HCT116 (cell line): ENCODE measurements at regions not wholly inside any gene's neighbourhood (a gene's known extent, or its start where the extent isn't known, plus 50 kb on each side); places are given as distances from the start of the nearest gene placed in this dataset.

Experiments
- ATAC-seq: fragments of 200-7000 bp; cut with Tn5 transposase; 2 replicates; pipeline ENCODE4 v1.9.1; 2020; ENCODE audit warnings: mild to moderate bottlenecking, moderate library complexity
- BruUV-seq: library from RNA; stranded (reverse); fragments of 400-500 nt; replicated peaks from 2 replicates; lab custom pipeline; 2021; lab: Mats Ljungman, UMichigan
- CTCF ChIA-PET: fragments of 300-600 bp; sonication (Branson Sonifier 250); formaldehyde crosslinking; loops from one replicate; lab custom pipeline; 2021; ENCODE audit warnings: antibody characterized with exemption; lab: Charles Lee
- POLR2A ChIA-PET: fragments of 300-600, 350-600 bp; sonication (Branson Sonifier 250); formaldehyde crosslinking; loops from one replicate; lab custom pipeline; 2021; ENCODE audit warnings: antibody characterized with exemption; lab: Charles Lee
- RAD21 ChIA-PET, 2 experiments: fragments of 300-600 bp; sonication (Branson Sonifier 250); formaldehyde crosslinking; loops; one replicate each; lab custom pipeline; 2023; ENCODE audit warnings: low total read pairs in 2 of 2; ENCODE audit not compliant: uncharacterized antibody in 2 of 2, unreplicated experiment in 2 of 2, low non-redundant PET in 1 of 2; lab: Charles Lee
- DNase-seq: peaks from one replicate; pipeline ENCODE4 v3.0.0-alpha.2; 2010; ENCODE audit warnings: low read depth, low spot score
- H2AFZ ChIP-seq: fragments of 200-600 bp; shearing (Covaris generic), sonication (generic); 2 replicates; pipeline ENCODE4 v1.6.1; 2017; ENCODE audit warnings: low read depth, mixed run types, mixed read lengths, antibody characterized with exemption, low read length; ENCODE audit not compliant: poor library complexity, severe bottlenecking
- H3K27ac ChIP-seq: 2 replicates; pipeline ENCODE4 v1.5.1; 2012; ENCODE audit warnings: low read depth, low read length
- H3K27me3 ChIP-seq: fragments of 200-600 bp; sonication (generic); 2 replicates; pipeline ENCODE4 v1.6.1; 2016; ENCODE audit warnings: mixed run types, low read length, mixed read lengths; ENCODE audit not compliant: insufficient read depth
- H3K36me3 ChIP-seq, 2 experiments: fragments of 200-500 bp in 1 of 2; fragments of 200-600 bp in 1 of 2; sonication (Bioruptor generic) in 1 of 2; sonication (generic) in 1 of 2; 2 replicates each; pipeline versions ENCODE4 v1.5.1 to v1.6.1; 2014 to 2016; ENCODE audit warnings: low read length in 2 of 2, inconsistent platforms in 1 of 2, mixed read lengths in 1 of 2, mixed run types in 1 of 2; ENCODE audit not compliant: insufficient read depth in 2 of 2, control insufficient read depth in 1 of 2
- H3K4me1 ChIP-seq, 2 experiments: fragments of 200-600 bp in 1 of 2; sonication (generic) in 1 of 2; 2 replicates each; pipeline versions ENCODE4 v1.5.1 to v1.6.1; 2012 to 2017; ENCODE audit warnings: low read length in 2 of 2, inconsistent platforms in 1 of 2, mild to moderate bottlenecking in 1 of 2, mixed read lengths in 1 of 2, mixed run types in 1 of 2, moderate library complexity in 1 of 2; ENCODE audit not compliant: insufficient read depth in 2 of 2, control insufficient read depth in 1 of 2
- H3K4me2 ChIP-seq: fragments of 200-600 bp; sonication (generic); 2 replicates; pipeline ENCODE4 v1.6.1; 2017; ENCODE audit warnings: mixed run types, low read length, mixed read lengths
- H3K4me3 ChIP-seq, 2 experiments: fragments of 200-600 bp in 1 of 2; sonication (generic) in 1 of 2; replicated peaks in 1 of 2; 2 replicates each; pipeline ENCODE4 v1.5.1; 2011 to 2016; ENCODE audit warnings: low read length in 2 of 2, control low read depth in 1 of 2, low read depth in 1 of 2, mild to moderate bottlenecking in 1 of 2, mixed read lengths in 1 of 2, mixed run types in 1 of 2
- H3K79me2 ChIP-seq: fragments of 200-600 bp; sonication (generic); 2 replicates; pipeline ENCODE4 v1.6.1; 2017; ENCODE audit warnings: mild to moderate bottlenecking, mixed run types, low read length, moderate library complexity, mixed read lengths; ENCODE audit not compliant: insufficient read depth
- H3K9ac ChIP-seq: fragments of 200-600 bp; sonication (generic); 2 replicates; pipeline ENCODE4 v1.6.1; 2016; ENCODE audit warnings: low read length, mixed read lengths
- H3K9me2 ChIP-seq: fragments of 200-600 bp; sonication (generic), shearing (Covaris generic); 2 replicates; pipeline ENCODE4 v1.6.1; 2017; ENCODE audit warnings: mixed run types, mild to moderate bottlenecking, moderate library complexity; ENCODE audit not compliant: insufficient read depth
- H3K9me3 ChIP-seq, 2 experiments: fragments of 200-500 bp in 1 of 2; fragments of 200-600 bp in 1 of 2; sonication (Bioruptor generic) in 1 of 2; sonication (generic) in 1 of 2; 2 replicates each; pipeline ENCODE4 v1.6.1; 2014 to 2017; ENCODE audit warnings: low read length in 2 of 2, mixed read lengths in 2 of 2, inconsistent platforms in 1 of 2, low read depth in 1 of 2, mild to moderate bottlenecking in 1 of 2, mixed run types in 1 of 2, moderate library complexity in 1 of 2; ENCODE audit not compliant: control insufficient read depth in 1 of 2, insufficient read depth in 1 of 2
- H4K20me1 ChIP-seq: fragments of 200-600 bp; sonication (generic), shearing (Covaris generic); 2 replicates; pipeline ENCODE4 v1.6.1; 2017; ENCODE audit warnings: mixed run types, mild to moderate bottlenecking, moderate library complexity; ENCODE audit not compliant: insufficient read depth
- EGR1 ChIP-seq: IDR thresholded peaks from 2 replicates; pipeline ENCODE4 v1.6.1; 2012; ENCODE audit warnings: low read depth
- EZH2phosphoT487 ChIP-seq: fragments of 200-600 bp; IDR thresholded peaks from 2 replicates; pipeline ENCODE4 v1.6.1; 2018; ENCODE audit warnings: antibody characterized with exemption, borderline replicate concordance
- FOSL1 ChIP-seq: IDR thresholded peaks from 2 replicates; pipeline ENCODE4 v1.6.1; 2012; ENCODE audit warnings: low read depth
- POLR2AphosphoS5 ChIP-seq: IDR thresholded peaks from 2 replicates; pipeline ENCODE4 v1.6.1; 2011; ENCODE audit warnings: mild to moderate bottlenecking, low read depth, low read length, moderate library complexity
- REST ChIP-seq: IDR thresholded peaks from 2 replicates; pipeline ENCODE4 v1.6.1; 2012; ENCODE audit warnings: low read depth
- SIN3A ChIP-seq: IDR thresholded peaks from 2 replicates; pipeline ENCODE4 v1.6.1; 2012; ENCODE audit warnings: low read depth
- SRF ChIP-seq: IDR thresholded peaks from 2 replicates; pipeline ENCODE4 v1.6.1; 2012; ENCODE audit warnings: low read depth
- ZBTB33 ChIP-seq: IDR thresholded peaks from 2 replicates; pipeline ENCODE4 v1.6.1; 2011; ENCODE audit warnings: mild to moderate bottlenecking, low read length, moderate library complexity; ENCODE audit not compliant: insufficient replicate concordance; ENCODE audit errors: extremely low read depth
- ZFX ChIP-seq: fragments of 450-650 bp; IDR thresholded peaks from 2 replicates; pipeline ENCODE4 v1.6.1; 2017
- ZNF274 ChIP-seq: fragments of 200-500 bp; sonication (Bioruptor generic); IDR thresholded peaks from 2 replicates; pipeline ENCODE4 v1.6.1; 2014; ENCODE audit warnings: mild to moderate bottlenecking, low read depth, low read length, inconsistent platforms
- intact Hi-C: fragments of 100-400 bp; cut with micrococcal nuclease; formaldehyde crosslinking; loops from 2 replicates; pipeline ENCODE4 v1.10.0; 2022
- TF ChIP-seq, protein P1 (sequence below): IDR thresholded peaks from 2 replicates; pipeline ENCODE4 v1.6.1; 2012
- TF ChIP-seq, protein P2 (sequence below), 3 experiments: fragments of 200-600 bp in 1 of 3; sonication (generic) in 1 of 3; IDR thresholded peaks in 2 of 3; conservative IDR thresholded peaks in 1 of 3; 2 replicates each; pipeline ENCODE4 v1.5.1; 2012 to 2017; ENCODE audit warnings: low read depth in 2 of 3, low read length in 2 of 3, antibody characterized with exemption in 1 of 3, borderline replicate concordance in 1 of 3, control low read depth in 1 of 3, mild to moderate bottlenecking in 1 of 3, mixed read lengths in 1 of 3, mixed run types in 1 of 3, moderate library complexity in 1 of 3; ENCODE audit not compliant: insufficient read depth in 1 of 3

DNA sequence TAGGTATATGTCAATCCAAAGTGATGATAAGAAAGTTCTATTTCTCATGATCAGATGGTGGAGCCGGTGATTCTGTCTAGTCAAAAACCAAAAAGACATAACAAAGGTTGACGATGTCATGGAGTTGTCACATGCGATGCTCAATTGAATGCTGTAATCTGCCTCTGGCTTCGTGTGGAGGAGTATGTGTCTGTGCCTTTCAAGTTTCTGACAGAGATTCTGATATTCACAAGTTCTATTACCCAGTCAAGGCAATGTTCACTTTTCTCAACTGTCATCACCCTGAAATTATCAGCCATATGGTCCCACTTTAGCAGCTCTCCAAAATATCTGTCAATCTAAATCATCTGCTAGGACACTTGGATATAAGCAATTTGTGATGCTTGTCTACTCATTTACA, 367.6 kb upstream of the PRR20A start (continued):
- TF ChIP-seq REST (no peak), SIN3A (no peak), ZBTB33 (no peak), ZFX (no peak), SRF (no peak), EZH2phosphoT487 (no peak), FOSL1 (no peak)

GRCh38 chr13:56789527-56789926, 351.2 kb upstream of the PRR20A start:
- H2AFZ ChIP-seq = no peak overlapping the region
- H3K9me3 ChIP-seq = peaks cover 9 to 10% of the 10 kb centered on the region in 2 experiments; a peak in 3 of 4 replicates
- no peaks in the 10 kb centered on the region for H3K4me1 ChIP-seq
- POLR2A ChIA-PET = no interaction called here
- BruUV-seq = no TSS peak
- TF ChIP-seq SRF = no peak
- TF ChIP-seq, protein P1, sequence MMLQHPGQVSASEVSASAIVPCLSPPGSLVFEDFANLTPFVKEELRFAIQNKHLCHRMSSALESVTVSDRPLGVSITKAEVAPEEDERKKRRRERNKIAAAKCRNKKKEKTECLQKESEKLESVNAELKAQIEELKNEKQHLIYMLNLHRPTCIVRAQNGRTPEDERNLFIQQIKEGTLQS = no peak
- TF ChIP-seq, protein P2, sequence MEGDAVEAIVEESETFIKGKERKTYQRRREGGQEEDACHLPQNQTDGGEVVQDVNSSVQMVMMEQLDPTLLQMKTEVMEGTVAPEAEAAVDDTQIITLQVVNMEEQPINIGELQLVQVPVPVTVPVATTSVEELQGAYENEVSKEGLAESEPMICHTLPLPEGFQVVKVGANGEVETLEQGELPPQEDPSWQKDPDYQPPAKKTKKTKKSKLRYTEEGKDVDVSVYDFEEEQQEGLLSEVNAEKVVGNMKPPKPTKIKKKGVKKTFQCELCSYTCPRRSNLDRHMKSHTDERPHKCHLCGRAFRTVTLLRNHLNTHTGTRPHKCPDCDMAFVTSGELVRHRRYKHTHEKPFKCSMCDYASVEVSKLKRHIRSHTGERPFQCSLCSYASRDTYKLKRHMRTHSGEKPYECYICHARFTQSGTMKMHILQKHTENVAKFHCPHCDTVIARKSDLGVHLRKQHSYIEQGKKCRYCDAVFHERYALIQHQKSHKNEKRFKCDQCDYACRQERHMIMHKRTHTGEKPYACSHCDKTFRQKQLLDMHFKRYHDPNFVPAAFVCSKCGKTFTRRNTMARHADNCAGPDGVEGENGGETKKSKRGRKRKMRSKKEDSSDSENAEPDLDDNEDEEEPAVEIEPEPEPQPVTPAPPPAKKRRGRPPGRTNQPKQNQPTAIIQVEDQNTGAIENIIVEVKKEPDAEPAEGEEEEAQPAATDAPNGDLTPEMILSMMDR (IDR thresholded peaks at IDR 0.05 in 2 of 3, conservative IDR thresholded peaks at IDR 0.05 in 1 of 3; ENCODE audit: borderline replicate concordance in 1 of 3, insufficient read depth in 1 of 3, low read depth in 2 of 3, low read length in 2 of 3) = no peak
- no peak for TF ChIP-seq ZNF274
- TF ChIP-seq POLR2AphosphoS5 = no peak
- no peak for TF ChIP-seq EGR1
- intact Hi-C loops = no loop called here
- H4K20me1 ChIP-seq = no peaks in the 10 kb centered on the region
- no peak overlapping the region for H3K27ac ChIP-seq
- no peaks in the 10 kb centered on the region for H3K27me3 ChIP-seq
- no peak overlapping the region for H3K9ac ChIP-seq
- ATAC-seq (no peak), DNase-seq (no peak)
- no peak overlapping the region for H3K4me2 ChIP-seq
- H3K79me2 ChIP-seq = no peaks in the 10 kb centered on the region
- CTCF ChIA-PET = no interaction called here
- H3K4me3 ChIP-seq = no peak overlapping the region
- RAD21 ChIA-PET = no interaction called here
- no peaks in the 10 kb centered on the region for H3K36me3 ChIP-seq
- H3K9me2 ChIP-seq = no peaks in the 10 kb centered on the region
